IMR-90 (cell line): ENCODE measurements at regions not wholly inside any gene's neighbourhood (a gene's known extent, or its start where the extent isn't known, plus 50 kb on each side); places are given as distances from the start of the nearest gene placed in this dataset.

Experiments
- ATAC-seq: fragments of 200-7000 bp; cut with Tn5 transposase; 2 replicates; pipeline ENCODE4 v1.9.1; 2020; ENCODE audit warnings: low read depth, mild to moderate bottlenecking, moderate library complexity
- BruUV-seq: library from RNA; stranded (reverse); fragments of 400-500 nt; replicated peaks from 2 replicates; lab custom pipeline; 2021; lab: Mats Ljungman, UMichigan
- CTCF ChIA-PET: fragments of 300-600 bp; formaldehyde crosslinking; extraction: SDS; loops from one replicate; lab custom pipeline; 2021; ENCODE audit warnings: antibody characterized with exemption; lab: Yijun Ruan, JAX
- POLR2A ChIA-PET: fragments of 300-600 bp; sonication (Branson Sonifier 250); formaldehyde crosslinking; loops from one replicate; lab custom pipeline; 2022; ENCODE audit warnings: antibody characterized with exemption; ENCODE audit not compliant: unreplicated experiment; lab: Charles Lee
- DNase-seq: peaks from one replicate; pipeline ENCODE4 v3.0.0; 2013
- H2AFZ ChIP-seq: replicated peaks from 2 replicates; pipeline ENCODE3; 2013; ENCODE audit warnings: low read length, mild to moderate bottlenecking; ENCODE audit not compliant: poor library complexity
- H2AK5ac ChIP-seq: 2 replicates; pipeline ENCODE4 v1.6.1; 2013; ENCODE audit warnings: low read depth, low read length, inconsistent platforms
- H2AK9ac ChIP-seq: replicated peaks from 2 replicates; pipeline ENCODE3; 2013; ENCODE audit warnings: mild to moderate bottlenecking, low read depth, low read length, moderate library complexity; ENCODE audit not compliant: poor library complexity
- H2BK120ac ChIP-seq: 2 replicates; pipeline ENCODE4 v1.6.1; 2013; ENCODE audit warnings: low read depth, low read length, inconsistent platforms
- H2BK15ac ChIP-seq: 3 replicates; pipeline ENCODE4 v1.6.1; 2013; ENCODE audit warnings: low read depth, low read length, inconsistent platforms
- H2BK20ac ChIP-seq: 2 replicates; pipeline ENCODE4 v1.6.1; 2013; ENCODE audit warnings: low read depth, mild to moderate bottlenecking, inconsistent platforms, low read length, moderate library complexity
- H2BK5ac ChIP-seq: 2 replicates; pipeline ENCODE4 v1.6.1; 2013; ENCODE audit warnings: mild to moderate bottlenecking, low read depth, low read length, inconsistent platforms; ENCODE audit not compliant: poor library complexity, severe bottlenecking
- H3K14ac ChIP-seq: replicated peaks from 2 replicates; pipeline ENCODE4 v1.6.1; 2013; ENCODE audit warnings: low read depth, low read length, inconsistent platforms
- H3K18ac ChIP-seq: 2 replicates; pipeline ENCODE4 v1.6.1; 2013; ENCODE audit warnings: low read depth, low read length, control low read depth
- H3K23ac ChIP-seq: 2 replicates; pipeline ENCODE4 v1.6.1; 2013; ENCODE audit warnings: low read depth, low read length, inconsistent platforms
- H3K27ac ChIP-seq: 2 replicates; pipeline ENCODE4 v1.5.1; 2013; ENCODE audit warnings: mild to moderate bottlenecking, control low read depth, low read length; ENCODE audit not compliant: insufficient read depth
- H3K27me3 ChIP-seq: 2 replicates; pipeline ENCODE4 v1.6.1; 2013; ENCODE audit warnings: low read length; ENCODE audit not compliant: control insufficient read depth, insufficient read depth
- H3K36me3 ChIP-seq: 2 replicates; pipeline ENCODE4 v1.6.1; 2013; ENCODE audit warnings: low read length, mixed read lengths; ENCODE audit not compliant: control insufficient read depth, insufficient read depth
- H3K4ac ChIP-seq: 2 replicates; pipeline ENCODE4 v1.6.1; 2013; ENCODE audit warnings: low read depth, low read length, inconsistent platforms
- H3K4me1 ChIP-seq: 2 replicates; pipeline ENCODE4 v1.6.1; 2013; ENCODE audit warnings: low read length, mixed read lengths; ENCODE audit not compliant: control insufficient read depth, insufficient read depth
- H3K4me2 ChIP-seq: 2 replicates; pipeline ENCODE4 v1.6.1; 2013; ENCODE audit warnings: low read depth, mild to moderate bottlenecking, control low read depth, low read length, moderate library complexity
- H3K4me3 ChIP-seq: 2 replicates; pipeline ENCODE4 v1.5.1; 2013; ENCODE audit warnings: low read depth, mild to moderate bottlenecking, control low read depth, low read length, moderate library complexity; ENCODE audit not compliant: insufficient read depth
- H3K56ac ChIP-seq: 2 replicates; pipeline ENCODE4 v1.6.1; 2013; ENCODE audit warnings: low read length, inconsistent platforms; ENCODE audit not compliant: insufficient read depth; ENCODE audit errors: extremely low read depth
- H3K79me1 ChIP-seq, 2 experiments: 2 replicates each; pipeline ENCODE4 v1.6.1; 2013; ENCODE audit warnings: low read length in 2 of 2, inconsistent platforms in 1 of 2, low read depth in 1 of 2
- H3K9ac ChIP-seq: 2 replicates; pipeline ENCODE4 v1.6.1; 2013; ENCODE audit warnings: low read depth, low read length, control low read depth
- H3K9me1 ChIP-seq: 2 replicates; pipeline ENCODE4 v1.6.1; 2013; ENCODE audit warnings: low read length, inconsistent platforms; ENCODE audit not compliant: insufficient read depth
- H3K9me3 ChIP-seq: 2 replicates; pipeline ENCODE4 v1.6.1; 2013; ENCODE audit warnings: low read length; ENCODE audit not compliant: control insufficient read depth, insufficient read depth
- H4K20me1 ChIP-seq: 2 replicates; pipeline ENCODE4 v1.6.1; 2013; ENCODE audit warnings: low read length, inconsistent platforms; ENCODE audit not compliant: insufficient read depth
- H4K5ac ChIP-seq: 2 replicates; pipeline ENCODE4 v1.6.1; 2013; ENCODE audit warnings: mild to moderate bottlenecking, low read depth, low read length, control low read depth
- H4K8ac ChIP-seq, 2 experiments: 2 replicates each; pipeline ENCODE4 v1.6.1; 2013; ENCODE audit warnings: low read depth in 2 of 2, low read length in 2 of 2, control low read depth in 1 of 2, inconsistent platforms in 1 of 2
- H4K91ac ChIP-seq: 2 replicates; pipeline ENCODE4 v1.6.1; 2013; ENCODE audit warnings: low read depth, low read length, inconsistent platforms; ENCODE audit not compliant: insufficient read depth
- CHD1 ChIP-seq: IDR thresholded peaks from 2 replicates; pipeline ENCODE4 v1.6.1; 2012; ENCODE audit warnings: low read depth, low read length, improper control_type of control experiment
- MAZ ChIP-seq: IDR thresholded peaks from 2 replicates; pipeline ENCODE4 v1.6.1; 2012; ENCODE audit warnings: low read depth, mild to moderate bottlenecking, low read length, improper control_type of control experiment, moderate library complexity, borderline replicate concordance
- MXI1 ChIP-seq: IDR thresholded peaks from 2 replicates; pipeline ENCODE4 v1.6.1; 2012; ENCODE audit warnings: low read depth, mild to moderate bottlenecking, low read length, moderate library complexity, borderline replicate concordance
- NFE2L2 ChIP-seq: fragments of 150-350 bp; IDR thresholded peaks from 2 replicates; pipeline ENCODE4 v1.6.1; 2016; ENCODE audit warnings: low read depth, mild to moderate bottlenecking, low read length
- POLR2A ChIP-seq: IDR thresholded peaks from 2 replicates; pipeline ENCODE4 v1.6.1; 2012; ENCODE audit warnings: mild to moderate bottlenecking, low read depth, low read length
- RFX5 ChIP-seq: IDR thresholded peaks from 2 replicates; pipeline ENCODE4 v1.8.0; 2012; ENCODE audit warnings: low read depth, mild to moderate bottlenecking, low read length, moderate library complexity
- WGBS, 2 experiments: methylation state at CpG; one replicate each; pipeline versions ENCODE4 v1.1.5 to v1.1.7; 2013; ENCODE audit warnings: missing lambda C conversion rate in 2 of 2; ENCODE audit not compliant: insufficient read length in 1 of 2; ENCODE audit errors: extremely low coverage in 2 of 2; 5-methylcytosine and 5-hydroxymethylcytosine counted together
- dilution Hi-C: fragments of 300-500 bp; cut with HindIII; formaldehyde crosslinking; loops from one replicate; pipeline ENCODE4 v1.14.3; 2018; ENCODE audit warnings: low sequenced_read_pairs; ENCODE audit not compliant: unreplicated experiment
- in situ Hi-C: fragments of 300-500 bp; cut with MboI; formaldehyde crosslinking; loops from 3 replicates; pipeline ENCODE4 v1.14.3; 2019; ENCODE audit warnings: low sequenced_read_pairs, inconsistent platforms, mixed read lengths
- intact Hi-C: fragments of 100-400 bp; cut with micrococcal nuclease; formaldehyde crosslinking; loops from 2 replicates; pipeline ENCODE4 v1.10.0; 2022

- no TSS peak for BruUV-seq
- TF ChIP-seq POLR2A: no peak
- no peak for TF ChIP-seq NFE2L2
- TF ChIP-seq RFX5: no peak
- TF ChIP-seq CHD1: no peak
- no peak for TF ChIP-seq MAZ
- no peak for TF ChIP-seq MXI1
- ChIA-PET POLR2A (no interaction called here), CTCF (no interaction called here)
- peak overlapping the region; percentile 72 for H3K18ac ChIP-seq
- H3K56ac ChIP-seq: no peak overlapping the region
- in situ Hi-C loops: no loop called here
- H2BK5ac ChIP-seq: peak overlapping the region; percentile 21
- peak overlapping the region; percentile 13; the same call in 1 of the 2 replicates for H4K5ac ChIP-seq
- peak overlapping the region; percentile 63; the same call in 1 of the 3 replicates for H2BK15ac ChIP-seq
- H3K4me1 ChIP-seq: peaks cover 10% of the 10 kb centered on the region
- peaks cover 3% of the 10 kb centered on the region; the same call in 1 of the 2 replicates for H3K9me1 ChIP-seq
- H3K4me3 ChIP-seq: no peak overlapping the region
- H3K79me1 ChIP-seq: no peaks in the 10 kb centered on the region
- 0 out of 2 replicates have a peak overlapping the region, but pooled peaks have one; percentile 15 for H3K23ac ChIP-seq
- H3K4me2 ChIP-seq: no peak overlapping the region
- H2AK9ac ChIP-seq: no peak overlapping the region
- H4K91ac ChIP-seq: peak overlapping the region; percentile 67
- H2AFZ ChIP-seq: no peak overlapping the region
- peak overlapping the region; percentile 78 for H2BK120ac ChIP-seq
- dilution Hi-C loops: no loop called here
- ATAC-seq (peak; percentile 69), DNase-seq (peak; percentile 52)
- no peaks in the 10 kb centered on the region for H4K20me1 ChIP-seq
- no peaks in the 10 kb centered on the region for H3K27me3 ChIP-seq
- H3K4ac ChIP-seq: peak overlapping the region; percentile 68
- H3K27ac ChIP-seq: no peak overlapping the region
- H3K9ac ChIP-seq: no peak overlapping the region
- H2AK5ac ChIP-seq: peak overlapping the region; percentile 86; the same call in 1 of the 2 replicates
- peak overlapping the region; percentile 55 for H3K14ac ChIP-seq
- intact Hi-C loops: no loop called here
- WGBS, 2 experiments: 90% methylated on average over 2 of the region's 10 CpGs; no CpG with 5 or more reads in 1 of the 2 experiments
- peak overlapping the region; percentile 56 for H2BK20ac ChIP-seq
- peak overlapping the region in 1 of 2 experiments; percentile 70; a peak in 1 of 4 replicates for H4K8ac ChIP-seq
- no peaks in the 10 kb centered on the region for H3K9me3 ChIP-seq
- no peaks in the 10 kb centered on the region for H3K36me3 ChIP-seq
Observed at GRCh38 chr10:4074545-4075407, 289.8 kb upstream of the KLF6 start.
